GM12891 (cell line): ENCODE measurements at regions not wholly inside any gene's neighbourhood (a gene's known extent, or its start where the extent isn't known, plus 50 kb on each side); places are given as distances from the start of the nearest gene placed in this dataset.

ENCODE experiments used
- DNase-seq: peaks from one replicate; pipeline ENCODE4 v3.0.0; 2011; ENCODE audit warnings: low spot score; ENCODE audit not compliant: insufficient read length
- FAIRE-seq: peaks from 2 replicates; lab custom pipeline; 2011; peaks lifted over from hg19 to GRCh38; lab: Jason Lieb, UNC
- PAX5 ChIP-seq: IDR thresholded peaks from 2 replicates; pipeline ENCODE4 v1.6.1; 2011; ENCODE audit warnings: low read length, moderate library complexity, mild to moderate bottlenecking; ENCODE audit not compliant: insufficient read depth, severe bottlenecking
- POLR2A ChIP-seq: IDR thresholded peaks from 2 replicates; pipeline ENCODE4 v1.6.1; 2011; ENCODE audit warnings: low read depth, low read length, control low read depth
- POLR2AphosphoS5 ChIP-seq: IDR thresholded peaks from 2 replicates; pipeline ENCODE4 v1.6.1; 2011; ENCODE audit warnings: low read depth, low read length, control low read depth
- POU2F2 ChIP-seq: IDR thresholded peaks from 2 replicates; pipeline ENCODE4 v1.6.1; 2011; ENCODE audit warnings: low read depth, mild to moderate bottlenecking, control low read depth, low read length, moderate library complexity
- SPI1 ChIP-seq: IDR thresholded peaks from 2 replicates; pipeline ENCODE4 v1.6.1; 2011; ENCODE audit warnings: low read depth, low read length, control low read depth
- TAF1 ChIP-seq: IDR thresholded peaks from 2 replicates; pipeline ENCODE4 v1.6.1; 2011; ENCODE audit warnings: low read depth, low read length, control low read depth

GRCh38 chr2:71846669-71847291 lies 300.9 kb downstream of the CYP26B1 start:
- TF ChIP-seq POU2F2 = no peak
- TF ChIP-seq TAF1 = no peak
- no peak for TF ChIP-seq POLR2AphosphoS5
- TF ChIP-seq POLR2A = no peak
- TF ChIP-seq PAX5 = no peak
- no peak for TF ChIP-seq SPI1
- no peak for FAIRE-seq
- no peak for DNase-seq

DNA sequence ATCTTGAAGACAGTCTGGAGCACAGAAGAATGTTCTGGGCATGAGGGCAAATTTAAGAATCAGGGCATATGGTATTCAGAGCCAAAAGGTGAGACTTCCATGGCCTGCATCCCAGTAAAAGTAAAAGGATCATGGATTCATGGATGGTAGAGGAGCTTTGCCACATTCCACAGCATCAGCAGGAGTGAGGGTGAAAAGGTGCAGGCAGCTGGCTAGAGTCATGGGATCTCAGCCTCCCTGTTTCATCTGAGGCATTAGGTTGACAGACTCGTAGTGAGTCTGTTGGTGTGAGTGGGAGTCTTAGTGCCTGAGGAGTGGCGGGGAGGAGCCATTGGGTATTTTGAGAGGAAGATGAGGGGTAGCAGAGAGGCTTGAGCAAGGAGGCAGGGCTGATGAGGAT lies 301.6 kb downstream of the CYP26B1 start:
- DNase-seq (no peak), FAIRE-seq (no peak)
- TF ChIP-seq SPI1 (no peak), PAX5 (no peak), POLR2AphosphoS5 (no peak), TAF1 (no peak), POLR2A (no peak), POU2F2 (no peak)

DNA sequence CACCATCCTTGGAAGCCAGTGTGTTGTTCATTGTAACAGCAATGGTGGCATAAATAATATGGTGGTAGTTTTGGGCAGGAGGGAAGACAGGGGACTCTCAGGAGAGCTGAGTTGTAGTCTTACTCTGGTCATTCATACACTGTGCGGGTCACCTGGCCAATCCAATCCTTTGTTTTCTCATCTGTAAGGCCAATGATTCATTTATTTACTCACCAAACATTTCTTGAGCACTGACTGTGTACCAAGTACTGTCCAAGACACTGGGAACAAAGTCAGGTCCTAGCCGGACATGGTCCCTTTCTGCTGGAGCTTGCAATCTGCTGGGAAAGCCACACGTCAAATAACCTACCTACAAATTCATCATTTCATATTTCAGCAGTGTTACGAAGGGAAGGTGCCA lies 302.7 kb downstream of the CYP26B1 start:
- DNase-seq = no peak
- FAIRE-seq = no peak
- TF ChIP-seq POLR2AphosphoS5 = no peak
- no peak for TF ChIP-seq PAX5
- no peak for TF ChIP-seq SPI1
- no peak for TF ChIP-seq TAF1
- TF ChIP-seq POLR2A = no peak
- TF ChIP-seq POU2F2 = no peak

DNA sequence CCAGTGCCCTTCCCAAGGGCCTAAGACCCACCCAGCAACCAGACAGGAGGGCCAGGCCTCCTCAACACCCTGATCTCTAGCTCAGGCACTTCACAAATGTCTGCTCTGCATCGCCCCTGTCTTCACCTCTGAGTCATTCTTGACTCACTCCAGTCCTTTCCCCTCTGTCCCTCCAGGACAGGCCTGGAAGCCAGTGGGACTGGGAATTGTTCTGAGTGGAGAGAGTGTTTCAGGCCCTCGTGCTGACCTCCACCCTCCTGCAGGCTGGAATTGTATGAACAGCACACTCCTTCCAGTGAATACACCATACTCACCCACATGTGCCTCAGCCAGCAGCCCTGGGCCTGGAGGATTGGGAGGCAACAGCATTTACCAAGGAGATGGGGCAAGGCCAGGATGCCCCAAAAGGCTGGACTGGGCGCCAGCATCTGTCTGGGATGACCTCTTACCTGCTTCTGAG lies 304.2 kb downstream of the CYP26B1 start:
- TF ChIP-seq SPI1 = no peak
- DNase-seq (no peak), FAIRE-seq (no peak)

- TF ChIP-seq POU2F2 (no peak), SPI1 (no peak), POLR2A (no peak), TAF1 (no peak), POLR2AphosphoS5 (no peak), PAX5 (no peak)
- no peak for DNase-seq
- no peak for FAIRE-seq
Observed at GRCh38 chr2:71842744-71843143, 304.9 kb downstream of the CYP26B1 start.

DNA sequence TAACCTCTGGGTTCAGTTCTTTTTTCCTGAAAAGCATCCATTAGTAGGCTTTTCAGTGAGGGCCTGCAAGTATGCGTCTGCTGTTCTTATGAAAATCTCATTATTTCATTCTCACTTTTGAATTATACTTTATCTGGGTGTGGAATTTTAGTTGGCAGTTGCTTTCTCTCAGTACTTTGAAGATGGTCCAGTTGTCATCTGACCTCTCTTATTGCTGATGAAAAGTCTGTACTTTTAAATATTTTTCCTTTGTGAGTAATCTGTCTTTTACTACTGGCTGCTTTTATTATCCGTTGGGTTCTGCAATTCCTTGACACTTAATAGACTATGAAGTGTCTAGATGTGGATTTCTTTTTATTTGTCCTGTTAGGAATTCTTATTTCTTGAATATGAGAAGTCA lies 307.8 kb downstream of the CYP26B1 start:
- DNase-seq (no peak), FAIRE-seq (no peak)
- TF ChIP-seq SPI1 (no peak), POU2F2 (no peak), PAX5 (no peak), POLR2A (no peak), TAF1 (no peak), POLR2AphosphoS5 (no peak)

GRCh38 chr2:71834796-71835195 lies 312.9 kb downstream of the CYP26B1 start:
- no peak for TF ChIP-seq POLR2A
- TF ChIP-seq TAF1 = no peak
- no peak for TF ChIP-seq SPI1
- no peak for TF ChIP-seq POU2F2
- TF ChIP-seq POLR2AphosphoS5 = no peak
- TF ChIP-seq PAX5 = no peak
- DNase-seq (no peak), FAIRE-seq (no peak)

DNA sequence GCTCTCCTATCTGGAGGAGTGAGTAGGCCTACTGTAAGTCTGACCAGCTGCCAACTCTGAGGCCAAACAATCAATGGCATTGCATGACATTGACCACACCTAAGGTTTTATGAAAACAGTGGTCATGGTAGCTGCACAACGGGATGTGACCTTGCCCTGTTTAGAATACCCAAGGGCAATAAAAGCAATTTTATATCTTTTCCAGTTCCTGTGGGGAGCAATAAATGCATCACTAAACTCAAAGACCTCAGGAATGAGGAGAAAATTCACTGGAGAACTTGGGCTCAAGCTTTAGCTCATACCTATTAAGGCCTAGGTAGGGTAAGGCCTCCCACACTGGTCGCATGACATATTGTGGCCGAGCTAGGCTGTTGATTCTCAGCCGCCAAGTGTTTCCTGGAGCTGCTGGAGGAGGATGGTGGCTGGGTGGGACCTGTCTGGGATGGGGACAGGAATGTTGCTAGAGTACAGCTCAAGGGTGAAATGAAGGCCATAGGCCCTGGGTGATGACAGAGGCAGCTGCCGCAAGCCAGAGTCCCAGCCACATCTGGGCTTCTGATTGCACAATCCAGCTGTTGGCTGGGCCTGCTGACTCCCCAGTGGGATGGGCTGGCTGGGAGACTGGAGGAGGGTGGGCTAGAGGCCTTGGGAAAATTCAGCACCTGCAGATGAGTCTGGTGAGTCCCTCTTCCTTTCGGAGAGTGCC lies 313.7 kb downstream of the CYP26B1 start:
- FAIRE-seq = no peak
- no peak for DNase-seq

GRCh38 chr2:71833272-71833671 lies 314.4 kb downstream of the CYP26B1 start:
- no peak for DNase-seq
- TF ChIP-seq POLR2A = no peak
- TF ChIP-seq SPI1 = no peak
- TF ChIP-seq TAF1 = no peak
- TF ChIP-seq POU2F2 = no peak
- no peak for TF ChIP-seq PAX5
- no peak for TF ChIP-seq POLR2AphosphoS5
- FAIRE-seq = no peak

More for the DNA sequence above, 313.7 kb downstream of the CYP26B1 start:
- TF ChIP-seq POU2F2 = no peak
- no peak for TF ChIP-seq POLR2AphosphoS5
- TF ChIP-seq POLR2A = no peak
- no peak for TF ChIP-seq SPI1
- no peak for TF ChIP-seq PAX5
- no peak for TF ChIP-seq TAF1

DNA sequence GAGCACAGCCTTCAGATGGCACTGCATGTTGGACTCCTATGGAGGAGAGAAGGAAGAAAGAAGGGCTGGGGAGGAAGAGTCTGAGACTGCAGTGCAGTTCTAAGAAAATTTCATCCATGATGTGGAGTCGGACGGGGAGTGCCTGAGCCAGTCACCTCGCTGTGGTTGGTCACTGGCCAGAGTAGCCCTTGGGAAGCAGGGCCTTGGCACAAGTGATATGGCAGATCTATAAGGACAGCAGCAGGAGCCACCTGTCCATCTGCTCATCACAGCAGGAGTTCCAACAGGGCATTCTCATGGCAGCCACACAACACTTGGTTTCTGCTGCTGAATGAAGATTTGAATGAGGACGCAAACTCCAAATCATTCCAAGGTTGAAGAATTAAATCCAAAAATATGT lies 314.8 kb downstream of the CYP26B1 start:
- FAIRE-seq = no peak
- TF ChIP-seq POU2F2 (no peak), POLR2AphosphoS5 (no peak), POLR2A (no peak), TAF1 (no peak), PAX5 (no peak), SPI1 (no peak)
- no peak for DNase-seq
